ENCODE measurements at regions not wholly inside any gene's neighbourhood (a gene's known extent, or its start where the extent isn't known, plus 50 kb on each side); places are given as distances from the start of the nearest gene placed in this dataset.
A peak's percentile ranks its signal among the peaks of the same experiment; 100 is the strongest.

- Histone ChIP-seq H3K27me3 (peaks cover 0 to 19% (median 0%) of the 10 kb centered on the region in 9 donors), H3K27ac (no peak overlapping the region), H3K36me3 (no peaks in the 10 kb centered on the region), H3K4me3 (no peak overlapping the region), H3K9me3 (peaks cover 0 to 3% (median 0%) of the 10 kb centered on the region in 12 donors), H3K4me1 (peaks cover 0 to 9% (median 0%) of the 10 kb centered on the region in 12 donors)
- intact Hi-C loops (cut with DNase I), result loop anchor here in 3 of 10 donors (5.0 to 10.0 kb wide), 2 partner anchors 131 to 133 kb away; no protein-coding TSS in a partner anchor
- DNase-seq, result no peak
- no peak for ATAC-seq
- TF ChIP-seq CTCF (IDR thresholded peaks at IDR 0.05) (no peak), POLR2A (IDR thresholded peaks at IDR 0.05) (no peak)
- WGBS, 4 donors, result 59 to 87% (median 81%) methylated on average over 4 to 13 of the region's 13 CpGs
These were observed 176.1 kb downstream of the IGLL1 start for GRCh38 chr22:23403720-23404688.

- H3K9me3 ChIP-seq, result peaks cover 0 to 3% (median 0%) of the 10 kb centered on the region in 12 donors
- no peak overlapping the region for H3K27ac ChIP-seq
- intact Hi-C loops (cut with DNase I), result loop anchor here in 3 of 10 donors (5.0 to 10.0 kb wide), 2 partner anchors 132 to 134 kb away; no protein-coding TSS in a partner anchor
- H3K4me3 ChIP-seq, result peak overlapping the region in 1 of 12 donors; percentile 23
- peaks cover 0 to 9% (median 0%) of the 10 kb centered on the region in 12 donors for H3K4me1 ChIP-seq
- DNase-seq (no peak), ATAC-seq (no peak)
- WGBS, 4 donors, result 91 to 93% (median 92%) methylated on average over 6 to 11 of the region's 11 CpGs
- TF ChIP-seq CTCF (IDR thresholded peaks at IDR 0.05), result no peak
- no peak for TF ChIP-seq POLR2A (IDR thresholded peaks at IDR 0.05)
- no peaks in the 10 kb centered on the region for H3K36me3 ChIP-seq
- peaks cover 0 to 19% (median 0%) of the 10 kb centered on the region in 9 donors for H3K27me3 ChIP-seq
These were observed 176.9 kb downstream of the IGLL1 start for GRCh38 chr22:23403152-23403719.

- ATAC-seq (peak in 3 of 4 donors; percentile 43 to 76 (median 62)), DNase-seq (peak in 1 of 5 donors; percentile 28)
- H3K4me1 ChIP-seq, result peaks cover 0 to 9% (median 0%) of the 10 kb centered on the region in 12 donors
- no peak overlapping the region for H3K27ac ChIP-seq
- WGBS, 4 donors, result 7 to 15% (median 12%) methylated on average over 31 to 82 of the region's 82 CpGs
- intact Hi-C loops (cut with DNase I), result loop anchor here in 3 of 10 donors (5.0 to 10.0 kb wide), 2 partner anchors 132 to 135 kb away; no protein-coding TSS in a partner anchor
- H3K27me3 ChIP-seq, result peaks cover 0 to 19% (median 0%) of the 10 kb centered on the region in 9 donors
- TF ChIP-seq CTCF (IDR thresholded peaks at IDR 0.05) (peak; percentile 9 to 56 (median 36)), POLR2A (IDR thresholded peaks at IDR 0.05) (no peak)
- H3K9me3 ChIP-seq, result peaks cover 0 to 3% (median 0%) of the 10 kb centered on the region in 12 donors
- no peaks in the 10 kb centered on the region for H3K36me3 ChIP-seq
- H3K4me3 ChIP-seq, result peak overlapping the region in 9 of 12 donors; percentile 19 to 48 (median 33)
These were observed 177.6 kb downstream of the IGLL1 start for GRCh38 chr22:23402275-23403151.

Measured in heart left ventricle (tissue), 16 donors.